Right forelimb (tissue), 1 donor: ENCODE measurements at regions not wholly inside any gene's neighbourhood (a gene's known extent, or its start where the extent isn't known, plus 50 kb on each side); places are given as distances from the start of the nearest gene placed in this dataset.
"Not testable (repeated sequence)": the region's sequence is repeated elsewhere in the genome, so short reads cannot be mapped to it uniquely, and the experiment has no call there.

Experiments used
- DNase-seq: peaks from one replicate; pipeline ENCODE4 v3.0.0-alpha.2; 2018

DNA sequence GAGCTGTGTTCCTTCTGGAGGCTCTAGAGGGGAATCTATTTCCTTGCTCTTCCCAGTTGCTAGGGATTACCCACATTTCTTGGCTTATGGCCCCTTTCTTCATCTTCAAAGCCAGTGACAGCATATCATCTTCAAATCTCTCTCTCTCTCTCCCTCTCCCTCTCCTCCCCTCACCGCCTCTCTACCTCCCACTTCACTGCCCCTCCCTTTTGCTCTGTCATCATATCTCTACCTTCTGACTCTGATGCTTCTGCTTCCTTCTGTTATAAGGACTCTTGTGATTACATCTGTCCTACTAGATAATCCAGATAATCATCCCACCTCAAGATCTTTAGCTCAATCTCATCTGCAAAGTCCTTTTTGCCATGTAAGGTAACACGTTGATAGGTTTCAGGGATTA, 93.1 kb upstream of the TEX13D start:
- no peak for DNase-seq

DNA sequence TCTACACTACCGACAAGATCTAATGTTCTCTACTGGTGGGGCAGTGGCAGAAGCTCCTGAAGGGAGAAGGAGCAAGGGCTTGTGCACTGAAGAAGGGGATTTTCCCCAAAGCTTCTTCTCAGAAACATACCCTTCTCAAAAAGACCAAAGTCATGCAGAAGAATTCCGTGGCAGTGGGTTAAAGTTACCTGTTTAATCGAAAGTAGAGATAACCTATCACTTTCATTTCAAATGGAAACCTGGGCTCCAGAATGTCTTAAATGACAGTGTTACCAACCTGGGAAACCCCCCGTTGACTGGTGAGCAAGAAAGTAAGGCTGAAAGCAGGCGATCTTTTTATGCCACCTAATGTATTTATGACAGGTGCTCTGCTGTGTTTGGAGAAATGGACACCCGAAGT, 92.5 kb upstream of the TEX13D start:
- no peak for DNase-seq

DNA sequence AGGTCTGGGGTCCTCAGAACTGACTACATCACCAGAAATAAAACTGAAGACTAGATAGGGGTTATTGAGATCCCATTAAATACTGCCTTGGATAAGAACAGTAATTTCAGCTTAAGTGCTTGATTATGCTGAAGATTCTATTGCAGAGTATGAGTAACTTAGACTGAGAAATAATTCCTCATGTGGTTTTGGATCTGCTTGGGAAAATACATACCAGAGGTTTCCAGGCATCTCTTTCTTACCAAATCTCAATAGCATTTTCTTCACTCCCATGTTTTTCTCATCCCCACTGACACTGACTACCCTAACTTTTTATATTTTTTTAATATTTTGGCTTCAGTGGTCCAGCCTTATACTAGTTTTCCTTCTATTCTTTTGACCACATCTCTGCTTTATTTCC, 92.0 kb upstream of the TEX13D start:
- no peak for DNase-seq

DNA sequence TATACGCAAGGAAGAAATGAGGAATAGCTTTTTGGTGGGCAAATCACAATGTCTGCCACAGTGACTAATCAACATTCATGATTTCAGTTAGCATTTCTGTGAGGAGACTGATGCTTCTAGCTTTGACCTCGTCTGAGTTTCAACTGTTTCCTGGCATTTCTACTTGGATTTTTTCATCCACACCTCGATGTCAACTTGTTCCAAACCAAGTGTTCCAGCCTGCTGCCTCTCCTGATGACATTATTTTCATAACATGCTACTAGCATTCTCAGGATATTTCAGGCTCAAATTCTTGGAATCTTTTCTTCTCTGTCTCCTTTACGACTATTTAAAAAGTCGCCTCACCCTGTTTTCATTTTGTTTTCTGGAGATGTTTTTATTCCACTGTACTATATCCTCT, 90.3 kb upstream of the TEX13D start:
- no peak for DNase-seq

DNA sequence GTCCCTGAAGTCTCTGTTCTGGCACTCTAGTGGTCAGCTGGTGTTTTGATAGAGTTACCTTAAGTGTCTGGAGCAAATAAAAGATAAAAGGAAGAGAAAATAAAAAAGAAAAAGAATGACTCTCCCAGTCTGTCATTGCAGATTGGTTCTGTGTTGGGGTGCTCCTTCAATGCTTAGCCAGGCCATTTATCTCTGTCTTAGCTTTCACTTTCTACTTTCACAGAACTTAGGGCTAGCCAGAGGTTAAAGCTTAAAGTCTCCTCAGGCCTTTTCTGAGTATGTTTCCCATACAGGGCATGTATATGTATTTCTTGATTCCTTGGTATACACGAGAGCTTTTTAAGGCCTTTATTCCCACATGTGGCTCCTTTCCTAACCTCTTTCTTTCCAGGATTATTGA, 83.1 kb upstream of the TEX13D start:
- no peak for DNase-seq

DNA sequence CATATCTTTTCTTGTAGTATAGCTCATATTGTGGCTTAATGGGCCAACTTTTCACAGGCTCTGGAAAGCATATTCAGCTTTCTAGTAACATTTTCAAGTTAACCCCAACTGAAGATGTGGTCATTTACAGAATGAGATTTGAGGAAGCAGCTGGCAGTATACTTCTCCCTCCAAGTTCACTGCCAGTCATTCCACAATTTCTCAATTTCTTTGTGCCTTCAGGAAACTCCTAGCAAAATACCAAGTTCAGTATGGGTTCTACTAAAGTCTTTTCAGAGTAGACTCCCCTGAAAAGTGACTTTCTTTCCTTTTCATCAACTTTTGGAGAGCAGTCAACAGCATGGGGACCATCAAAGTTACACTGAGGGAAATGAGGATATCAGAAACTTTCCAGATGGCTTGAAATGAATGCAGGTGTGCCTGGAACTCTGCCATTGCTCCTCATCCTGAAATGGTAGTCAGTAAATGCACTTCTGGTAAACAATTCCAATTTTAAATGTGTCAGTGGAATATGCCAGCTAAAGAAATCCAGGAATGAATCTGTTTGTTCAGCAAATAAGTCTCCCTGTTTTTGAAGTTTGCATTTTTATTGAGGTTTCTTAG, 81.5 kb upstream of the TEX13D start:
- DNase-seq, result no peak

DNA sequence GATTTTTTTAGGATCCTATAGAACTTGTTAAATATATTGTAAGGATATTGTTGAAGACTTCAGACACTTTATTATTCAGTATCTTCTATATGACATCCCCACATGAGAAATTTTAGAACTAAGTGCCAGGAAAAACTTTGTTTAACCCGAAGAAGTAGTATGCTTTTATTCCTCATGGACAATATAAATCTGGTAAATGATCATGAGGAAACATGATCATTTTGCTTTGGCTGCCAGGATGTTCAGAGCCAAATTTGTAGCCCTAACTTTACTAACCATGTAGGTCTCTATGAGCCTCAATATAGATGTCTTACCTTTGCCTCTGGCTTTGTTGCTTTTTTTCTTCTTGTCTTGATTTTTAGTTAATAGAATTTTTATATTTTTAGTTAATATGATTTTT, 77.8 kb upstream of the TEX13D start:
- DNase-seq, result no peak

DNA sequence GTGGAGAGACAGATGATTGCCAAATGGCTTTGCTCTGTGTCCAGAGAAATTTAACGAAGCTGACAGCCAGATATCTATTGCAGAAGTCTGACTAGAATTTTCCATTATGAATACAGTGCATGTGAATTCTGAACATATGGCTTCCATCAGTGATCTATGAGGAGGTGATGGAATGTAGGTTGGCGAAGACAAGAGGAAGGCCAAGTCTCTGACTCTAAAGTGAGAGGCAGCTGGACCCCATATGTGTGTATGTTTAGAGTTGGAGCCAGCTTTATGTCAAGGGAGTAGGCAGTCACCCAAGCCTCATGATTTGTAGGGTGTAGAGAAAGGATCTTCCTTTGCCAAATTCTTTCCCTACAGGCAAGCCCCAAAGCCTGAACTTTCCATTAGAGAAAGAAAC, 76.2 kb upstream of the TEX13D start:
- DNase-seq, result peak; percentile 82

DNA sequence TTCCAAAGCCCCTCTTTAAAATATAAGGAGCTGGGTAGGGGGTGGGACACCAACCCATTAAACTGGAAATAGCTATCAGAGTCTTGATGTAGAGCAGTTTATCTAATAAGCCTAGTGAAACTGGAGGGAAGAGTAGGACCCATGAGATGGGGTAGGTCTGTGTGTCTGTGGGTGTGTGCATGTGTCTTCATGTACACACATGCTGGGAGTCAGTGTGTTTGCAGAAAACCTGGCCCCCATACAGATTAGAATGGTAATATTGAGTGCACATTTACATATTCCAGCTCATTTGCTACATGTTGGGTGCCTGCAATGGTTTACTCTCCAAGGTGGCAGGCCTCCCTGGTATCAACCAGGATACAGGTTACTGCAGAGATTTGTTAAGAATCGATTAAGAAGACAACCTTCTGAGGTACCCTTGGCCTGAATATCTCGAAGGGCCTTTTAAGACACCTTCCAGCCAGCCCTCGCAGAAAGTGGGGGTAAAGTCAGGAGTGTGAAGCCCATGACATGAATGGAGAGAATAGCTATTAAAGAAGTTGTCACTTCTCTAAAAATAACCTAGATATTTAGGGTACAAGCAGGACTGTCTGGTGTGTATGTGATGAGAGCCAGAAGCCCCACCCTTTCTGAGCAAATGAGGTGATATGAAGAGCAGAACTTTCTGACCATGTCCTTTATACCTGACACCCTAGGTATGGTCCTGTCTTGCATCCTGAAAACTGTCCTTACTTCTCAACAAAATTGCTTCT, 75.7 kb upstream of the TEX13D start:
- DNase-seq, result no peak

DNA sequence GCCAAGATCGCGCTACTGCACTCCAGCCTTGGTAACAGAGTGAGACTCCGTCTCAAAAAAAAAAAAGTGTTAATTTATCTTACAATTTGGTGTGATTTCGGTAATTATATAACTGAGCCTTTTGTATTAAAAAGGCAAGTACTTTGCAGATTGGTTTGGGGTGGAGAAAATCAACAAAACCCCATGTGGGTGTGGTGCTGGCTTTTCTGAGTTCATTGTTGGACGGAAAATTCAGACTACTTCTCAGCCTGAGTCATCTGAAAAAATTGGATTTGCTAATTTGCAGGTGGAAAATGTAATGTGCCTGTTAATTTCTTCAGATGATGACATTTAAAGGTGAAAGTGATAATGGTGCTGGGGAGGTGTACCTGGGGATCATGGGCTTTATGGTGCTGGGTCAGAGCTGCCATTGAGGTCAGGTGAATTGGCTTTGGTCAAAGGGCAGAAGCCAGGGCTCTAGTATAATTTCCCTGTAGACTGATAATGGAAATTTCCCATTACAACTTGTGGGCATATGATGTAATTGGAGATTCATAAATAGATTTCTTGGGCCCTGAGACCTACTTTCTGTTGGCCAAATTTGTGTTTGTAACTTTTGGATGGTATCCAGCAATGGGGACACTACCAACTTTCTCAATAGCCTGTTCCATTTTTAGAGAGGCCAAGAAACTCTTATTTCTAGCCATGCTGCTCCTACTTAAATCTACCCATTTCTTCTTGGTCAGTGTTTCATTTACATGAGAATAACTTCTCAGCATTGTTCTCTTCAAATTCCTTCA, 74.3 kb upstream of the TEX13D start:
- DNase-seq, result no peak

DNA sequence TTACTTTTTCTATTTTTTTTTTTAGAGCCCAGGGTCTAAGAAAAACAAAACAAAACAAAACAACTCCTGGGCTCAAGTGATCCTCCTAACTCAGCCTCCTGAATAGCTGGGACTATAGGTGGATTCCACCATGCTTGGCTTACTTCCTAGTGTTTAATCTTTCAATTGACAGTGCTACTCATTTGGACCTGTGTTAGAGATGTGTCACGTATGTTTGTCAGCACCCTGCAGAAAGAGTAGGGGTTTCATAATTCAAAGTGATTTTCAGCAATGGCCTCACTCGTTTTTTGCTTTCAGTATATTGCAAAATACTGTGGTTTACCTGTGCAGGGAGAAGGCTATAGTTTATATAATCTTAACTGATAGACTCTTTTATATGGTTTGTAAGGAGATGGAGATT, 71.6 kb upstream of the TEX13D start:
- DNase-seq, result no peak

DNA sequence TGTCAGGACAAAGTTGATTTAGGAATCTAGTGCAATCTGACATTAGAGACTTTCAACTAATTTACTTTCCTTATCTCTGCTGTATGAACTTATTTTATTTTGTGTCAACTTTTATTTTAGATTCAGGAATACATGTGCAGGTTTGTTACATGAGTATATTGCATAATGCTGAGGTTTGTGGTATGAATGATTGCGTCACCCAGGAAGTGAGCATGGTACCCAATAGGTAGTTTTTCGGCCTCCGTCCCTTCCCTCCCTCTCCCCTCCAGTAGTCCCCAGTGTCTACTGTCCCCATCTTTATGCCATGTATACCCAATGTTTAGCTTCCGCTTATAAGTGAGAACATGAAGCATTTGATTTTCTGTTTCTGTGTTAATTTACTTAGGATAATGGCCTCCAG, 68.7 kb upstream of the TEX13D start:
- DNase-seq, result no peak

DNA sequence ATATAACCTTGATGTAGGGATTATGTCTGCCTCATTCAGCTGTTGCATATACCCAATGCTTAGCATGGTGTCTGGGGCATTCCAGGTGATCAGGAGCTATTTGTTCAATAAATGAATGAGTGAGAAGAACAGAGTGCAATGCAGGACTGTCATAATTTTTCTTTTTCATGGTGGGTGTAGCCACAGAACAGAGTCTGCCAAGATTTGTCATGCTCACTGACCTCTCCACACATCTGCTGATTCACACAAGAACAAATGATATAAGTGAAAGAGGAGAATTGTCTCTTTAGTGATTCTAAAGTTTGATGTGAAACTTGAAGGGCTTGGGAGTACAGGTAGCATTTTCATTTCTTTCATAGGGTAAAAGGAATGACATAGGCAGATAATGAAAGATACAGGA, 64.4 kb upstream of the TEX13D start:
- DNase-seq, result no peak

DNA sequence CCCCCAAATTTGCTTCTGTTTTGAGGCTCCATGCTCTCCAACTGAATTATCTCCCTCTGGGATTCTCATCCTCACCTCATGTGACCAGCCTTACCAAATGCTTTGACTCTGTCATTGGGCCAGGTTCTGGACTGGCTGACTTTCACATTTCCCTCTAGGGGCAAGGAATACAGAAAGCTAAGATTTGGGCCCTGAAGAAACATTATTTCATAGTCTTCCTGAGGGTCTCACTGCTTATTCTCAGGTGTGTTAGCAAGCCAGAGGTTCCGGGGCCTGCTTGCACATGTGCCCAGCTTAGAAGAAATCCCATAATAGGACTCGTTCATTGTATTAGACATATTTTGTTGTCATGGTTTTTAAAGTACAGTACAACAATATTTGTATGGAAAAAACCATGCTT, 62.6 kb upstream of the TEX13D start:
- DNase-seq, result no peak

DNA sequence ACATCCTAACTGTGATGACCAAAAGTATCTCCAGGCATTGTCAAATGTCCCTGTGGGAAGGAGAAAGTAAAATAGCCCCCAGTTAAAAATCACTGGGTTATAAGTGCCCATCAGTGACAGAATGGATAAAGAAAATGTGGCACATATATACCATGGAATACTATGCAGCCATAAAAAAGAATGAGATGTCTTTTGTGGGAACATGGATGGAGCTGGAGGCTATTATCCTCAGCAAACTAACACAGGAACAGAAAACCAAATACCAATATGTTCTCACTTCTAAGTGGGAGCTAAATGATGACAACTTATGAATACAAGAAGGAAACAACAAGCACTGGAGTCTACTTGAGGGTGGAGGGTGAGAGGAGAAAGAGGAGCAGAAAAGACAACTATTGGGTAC, 60.9 kb upstream of the TEX13D start:
- DNase-seq, result not testable (repeated sequence)

DNA sequence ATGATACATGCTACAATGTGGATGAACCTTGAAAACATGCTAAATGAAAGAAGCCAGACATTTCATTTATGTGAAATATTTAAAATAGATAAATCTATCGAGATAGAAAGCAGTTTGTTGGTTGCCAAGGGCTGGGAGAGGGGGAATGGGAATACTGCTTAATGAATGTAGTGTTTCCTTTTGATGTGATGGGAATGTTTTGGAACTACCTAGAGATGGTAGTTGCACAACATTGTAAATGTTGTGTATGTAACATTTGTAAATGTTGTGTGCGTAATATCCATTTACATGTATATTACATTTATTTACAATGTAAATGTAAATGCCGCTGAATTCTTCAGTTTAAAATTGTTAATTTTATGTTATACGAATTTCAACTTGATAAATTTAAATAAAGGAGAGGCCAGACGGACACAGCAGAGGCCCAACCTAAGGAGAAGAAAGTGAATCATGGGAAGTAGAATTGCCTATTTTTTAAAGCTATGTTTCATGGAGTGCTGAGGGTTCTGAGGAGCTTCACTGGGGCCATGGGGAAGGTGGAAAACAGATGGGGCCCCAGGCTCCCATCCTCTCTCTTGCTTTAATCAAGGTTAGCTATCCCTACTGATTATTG, 60.0 kb upstream of the TEX13D start:
- DNase-seq, result no peak

DNA sequence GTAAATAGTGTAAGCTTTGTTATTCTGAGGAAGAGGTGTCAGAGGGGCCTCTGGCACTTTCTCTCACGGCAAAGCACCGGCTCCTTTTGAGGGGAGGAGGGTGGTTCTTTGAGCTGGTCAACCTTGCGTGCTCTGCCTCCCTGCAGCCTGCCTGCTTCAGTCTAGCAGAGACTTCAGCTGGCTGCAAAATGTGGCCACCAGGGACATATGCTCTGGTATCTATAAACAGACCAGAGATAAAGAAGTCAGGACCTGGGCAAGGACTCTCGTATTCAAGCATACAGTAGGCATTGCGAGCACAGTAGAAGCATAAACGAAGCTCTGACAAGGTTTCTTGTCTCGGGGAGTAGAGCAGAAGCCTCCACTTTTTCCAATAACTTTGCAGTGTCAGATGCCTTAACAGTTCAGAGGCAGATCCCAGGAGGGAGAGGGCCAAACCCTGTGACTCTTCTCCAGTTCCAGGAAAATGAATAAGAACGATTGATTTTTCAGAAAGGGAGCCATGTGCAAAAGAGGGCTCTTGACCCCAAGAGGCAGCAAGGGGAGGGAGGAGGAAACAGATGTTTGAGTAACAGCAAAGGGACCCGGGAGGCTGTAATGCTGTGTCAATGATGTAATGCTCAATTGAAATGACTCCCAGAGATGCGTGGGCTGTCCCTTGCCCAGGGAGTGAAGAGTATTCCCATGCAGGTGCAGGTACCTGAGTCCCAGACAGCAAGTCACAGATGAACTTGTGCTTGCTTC, 57.9 kb upstream of the TEX13D start:
- DNase-seq, result peak; percentile 56

DNA sequence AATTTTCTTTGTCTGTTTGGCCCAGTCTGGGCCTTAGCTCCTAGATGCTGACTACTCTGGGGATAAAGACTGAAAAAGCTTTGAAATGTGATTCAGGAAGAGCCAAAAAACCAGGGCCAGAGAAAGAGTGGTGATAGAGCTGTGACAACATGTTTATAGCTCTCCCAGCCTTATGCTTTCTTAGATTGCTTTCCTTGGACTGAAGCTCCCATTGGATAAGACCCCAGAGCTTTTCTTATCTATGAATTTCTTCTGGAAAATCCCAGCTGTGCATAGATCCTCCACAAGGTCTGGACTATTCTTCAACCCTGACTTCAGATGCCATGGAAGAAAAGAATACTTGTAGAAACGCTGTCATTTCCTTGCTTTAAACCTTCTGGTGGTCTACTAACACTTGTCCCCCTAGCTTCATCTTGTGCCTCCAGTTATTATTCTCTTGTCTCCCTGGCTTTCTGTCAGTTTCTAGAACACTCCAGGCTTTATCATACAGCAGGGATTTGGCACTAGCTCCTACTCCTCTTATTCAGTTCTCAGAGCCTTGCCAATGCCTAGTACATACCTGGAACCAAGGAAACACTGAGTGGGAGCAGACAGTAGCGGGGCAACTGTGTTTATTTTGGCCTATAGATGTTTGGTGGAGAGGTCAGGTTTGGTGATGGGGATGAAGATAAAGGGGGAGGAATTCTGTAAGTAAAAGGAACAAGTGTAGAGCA, 57.1 kb upstream of the TEX13D start:
- no peak for DNase-seq

DNA sequence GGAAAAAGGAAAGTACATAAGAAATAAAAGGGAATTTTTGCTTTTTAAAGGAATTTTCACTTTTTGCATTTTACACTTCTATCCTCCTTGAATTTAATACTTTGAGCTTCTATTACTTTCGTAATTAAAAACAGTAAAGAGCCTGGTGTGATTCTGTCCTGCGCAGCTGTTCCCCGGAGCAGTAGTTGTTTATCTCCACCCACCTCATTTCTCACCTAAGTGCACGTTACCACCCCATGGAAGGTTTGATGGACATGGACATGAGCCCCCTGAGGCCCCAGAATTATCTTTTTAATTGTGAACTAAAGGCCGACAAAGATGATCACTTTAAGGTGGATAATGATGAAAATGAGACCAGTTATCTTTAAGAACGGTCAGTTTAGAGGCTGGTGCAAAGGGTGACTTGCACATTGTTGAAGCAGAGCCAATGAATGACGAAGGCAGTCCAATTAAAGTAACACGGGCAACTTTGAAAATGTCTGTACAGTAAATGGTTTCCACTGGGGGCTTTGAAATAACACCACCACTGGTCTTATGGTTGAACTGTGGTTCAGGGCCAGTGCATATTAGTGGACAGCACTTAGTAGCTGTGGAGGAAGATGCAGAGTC, 52.1 kb upstream of the TEX13D start:
- DNase-seq, result no peak

DNA sequence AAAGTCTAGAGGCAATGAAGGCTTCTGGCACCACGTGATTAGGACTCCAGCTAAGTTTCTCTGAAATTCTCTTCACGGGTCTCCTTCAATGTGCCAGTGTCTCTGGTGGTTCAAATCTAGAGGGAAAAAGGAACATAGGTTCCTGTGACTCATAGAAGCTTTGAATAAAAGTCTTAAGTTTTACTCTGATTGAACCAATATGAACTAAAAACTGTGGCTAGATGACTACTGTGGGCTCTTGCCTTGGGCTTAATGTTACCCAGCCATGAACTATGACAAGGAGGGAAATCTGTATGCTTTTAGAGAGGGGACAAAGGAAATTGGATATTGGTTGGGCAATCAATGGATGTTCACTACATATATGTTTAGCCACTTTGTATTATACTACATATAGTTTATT, 49.9 kb upstream of the TEX13D start:
- no peak for DNase-seq
